ENCODE measurements at regions not wholly inside any gene's neighbourhood (a gene's known extent, or its start where the extent isn't known, plus 50 kb on each side); places are given as distances from the start of the nearest gene placed in this dataset.

GRCh38 chr15:38065721-38066345, 131.4 kb downstream of the TMCO5A start:
- DNase-seq: no peak
- H3K9me3 ChIP-seq: no peaks in the 10 kb centered on the region
- no peak overlapping the region for H3K4me3 ChIP-seq
- no peaks in the 10 kb centered on the region for H3K27me3 ChIP-seq
- TF ChIP-seq, protein P1, sequence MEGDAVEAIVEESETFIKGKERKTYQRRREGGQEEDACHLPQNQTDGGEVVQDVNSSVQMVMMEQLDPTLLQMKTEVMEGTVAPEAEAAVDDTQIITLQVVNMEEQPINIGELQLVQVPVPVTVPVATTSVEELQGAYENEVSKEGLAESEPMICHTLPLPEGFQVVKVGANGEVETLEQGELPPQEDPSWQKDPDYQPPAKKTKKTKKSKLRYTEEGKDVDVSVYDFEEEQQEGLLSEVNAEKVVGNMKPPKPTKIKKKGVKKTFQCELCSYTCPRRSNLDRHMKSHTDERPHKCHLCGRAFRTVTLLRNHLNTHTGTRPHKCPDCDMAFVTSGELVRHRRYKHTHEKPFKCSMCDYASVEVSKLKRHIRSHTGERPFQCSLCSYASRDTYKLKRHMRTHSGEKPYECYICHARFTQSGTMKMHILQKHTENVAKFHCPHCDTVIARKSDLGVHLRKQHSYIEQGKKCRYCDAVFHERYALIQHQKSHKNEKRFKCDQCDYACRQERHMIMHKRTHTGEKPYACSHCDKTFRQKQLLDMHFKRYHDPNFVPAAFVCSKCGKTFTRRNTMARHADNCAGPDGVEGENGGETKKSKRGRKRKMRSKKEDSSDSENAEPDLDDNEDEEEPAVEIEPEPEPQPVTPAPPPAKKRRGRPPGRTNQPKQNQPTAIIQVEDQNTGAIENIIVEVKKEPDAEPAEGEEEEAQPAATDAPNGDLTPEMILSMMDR (IDR thresholded peaks at IDR 0.05): no peak
- no peak overlapping the region for H3K27ac ChIP-seq
- intact Hi-C loops (cut with DNase I; ENCODE audit: low total_unique reads): no loop called here
- no peaks in the 10 kb centered on the region for H3K36me3 ChIP-seq
- peaks cover 0 to 16% (median 13%) of the 10 kb centered on the region in 4 donors for H3K4me1 ChIP-seq

GRCh38 chr15:38066612-38067011, 132.2 kb downstream of the TMCO5A start:
- H3K4me3 ChIP-seq: no peak overlapping the region
- H3K27me3 ChIP-seq: no peaks in the 10 kb centered on the region
- H3K27ac ChIP-seq: no peak overlapping the region
- DNase-seq: no peak
- H3K9me3 ChIP-seq: no peaks in the 10 kb centered on the region
- intact Hi-C loops (cut with DNase I; ENCODE audit: low total_unique reads): no loop called here
- H3K36me3 ChIP-seq: no peaks in the 10 kb centered on the region
- peaks cover 0 to 19% (median 13%) of the 10 kb centered on the region in 4 donors for H3K4me1 ChIP-seq
- TF ChIP-seq, protein P1 (IDR thresholded peaks at IDR 0.05): no peak

GRCh38 chr15:38068626-38069391, 134.4 kb downstream of the TMCO5A start:
- intact Hi-C loops (cut with DNase I; ENCODE audit: low total_unique reads): no loop called here
- H3K27me3 ChIP-seq: no peaks in the 10 kb centered on the region
- H3K4me1 ChIP-seq: peaks cover 0 to 34% (median 21%) of the 10 kb centered on the region in 4 donors
- no peaks in the 10 kb centered on the region for H3K9me3 ChIP-seq
- peak overlapping the region; percentile 38 for H3K4me3 ChIP-seq
- TF ChIP-seq, protein P1 (IDR thresholded peaks at IDR 0.05): no peak
- DNase-seq: no peak
- no peaks in the 10 kb centered on the region for H3K36me3 ChIP-seq
- H3K27ac ChIP-seq: peak overlapping the region; percentile 54 to 65

GRCh38 chr15:38069511-38070011, 135.1 kb downstream of the TMCO5A start:
- peak; percentile 70 to 76 for DNase-seq
- Histone ChIP-seq H3K4me1 (peaks cover 0 to 36% (median 21%) of the 10 kb centered on the region in 4 donors), H3K36me3 (no peaks in the 10 kb centered on the region), H3K9me3 (no peaks in the 10 kb centered on the region), H3K27me3 (no peaks in the 10 kb centered on the region), H3K4me3 (peak overlapping the region; percentile 38), H3K27ac (peak overlapping the region; percentile 54 to 65)
- TF ChIP-seq, protein P1 (IDR thresholded peaks at IDR 0.05): no peak
- intact Hi-C loops (cut with DNase I; ENCODE audit: low total_unique reads): no loop called here

GRCh38 chr15:38070778-38071177, 136.3 kb downstream of the TMCO5A start:
- no peak overlapping the region for H3K27ac ChIP-seq
- H3K4me3 ChIP-seq: no peak overlapping the region
- H3K9me3 ChIP-seq: no peaks in the 10 kb centered on the region
- peaks cover 0 to 36% (median 21%) of the 10 kb centered on the region in 4 donors for H3K4me1 ChIP-seq
- TF ChIP-seq, protein P1 (IDR thresholded peaks at IDR 0.05): no peak
- H3K27me3 ChIP-seq: no peaks in the 10 kb centered on the region
- no peaks in the 10 kb centered on the region for H3K36me3 ChIP-seq
- DNase-seq: no peak
- intact Hi-C loops (cut with DNase I; ENCODE audit: low total_unique reads): no loop called here
